ENCODE measurements at regions not wholly inside any gene's neighbourhood (a gene's known extent, or its start where the extent isn't known, plus 50 kb on each side); places are given as distances from the start of the nearest gene placed in this dataset.

DNA sequence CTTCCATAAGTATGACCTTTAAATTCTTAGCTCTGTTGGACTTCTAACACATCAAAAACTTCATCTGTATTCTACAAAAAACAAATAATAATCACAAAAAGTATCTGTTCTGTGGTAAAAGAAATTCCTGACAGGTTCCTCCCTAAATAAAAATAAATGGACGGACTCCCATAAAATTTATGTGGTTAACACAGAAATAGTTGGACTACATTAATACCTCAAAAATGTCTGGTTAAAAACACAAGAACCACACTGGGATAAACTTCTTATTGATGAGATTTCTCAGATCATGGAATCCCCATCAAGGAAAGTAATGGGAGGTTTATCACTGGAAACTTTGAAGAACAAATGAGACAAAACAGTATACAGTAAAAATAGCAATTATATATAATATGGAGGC lies 172.4 kb downstream of the MOXD1 start:
- Histone ChIP-seq H3K9ac (ENCODE audit: low read length) (no peak overlapping the region), H3K79me2 (ENCODE audit: control insufficient read depth, insufficient read depth, low read length) (no peaks in the 10 kb centered on the region), H3K36me3 (replicated peaks in 1 of 2; ENCODE audit: control extremely low read depth in 1 of 2, control insufficient read depth in 1 of 2, extremely low read depth in 1 of 2, insufficient read depth in 2 of 2, low read length in 1 of 2) (no peaks in the 10 kb centered on the region), H4K20me1 (ENCODE audit: control insufficient read depth, insufficient read depth, low read length, poor library complexity, severe bottlenecking) (no peaks in the 10 kb centered on the region), H3K4me1 (ENCODE audit: control insufficient read depth in 2 of 2, insufficient read depth in 2 of 2, low read length in 2 of 2) (no peaks in the 10 kb centered on the region), H3K27ac (ENCODE audit: low read length in 2 of 2) (no peak overlapping the region), H2AFZ (ENCODE audit: insufficient read depth, low read depth, low read length, poor library complexity, severe bottlenecking) (no peak overlapping the region), H3K27me3 (replicated peaks in 1 of 4; ENCODE audit: control extremely low read depth in 1 of 4, control insufficient read depth in 3 of 4, insufficient read depth in 4 of 4, low read length in 3 of 4) (no peaks in the 10 kb centered on the region), H3K4me3 (ENCODE audit: control extremely low read depth in 1 of 5, extremely low read depth in 1 of 5, insufficient read depth in 1 of 5, low read depth in 2 of 5, low read length in 4 of 5) (no peak overlapping the region), H3K4me2 (replicated peaks; ENCODE audit: low read depth, low read length, poor library complexity, severe bottlenecking) (no peak overlapping the region), H3K9me3 (ENCODE audit: control extremely low read depth in 1 of 3, control insufficient read depth in 2 of 3, insufficient read depth in 1 of 3, low read length in 2 of 3) (peaks cover 0 to 11% (median 8%) of the 10 kb centered on the region in 3 donors)
- Mint-ChIP-seq H3K27me3 (peaks cover 4% of the 10 kb centered on the region), H3K4me1 (no peaks in the 10 kb centered on the region), H3K9me3 (ENCODE audit: insufficient read depth) (peaks cover 9% of the 10 kb centered on the region), H3K27ac (no peak overlapping the region), H3K4me3 (no peak overlapping the region)
- intact Hi-C loops (cut with micrococcal nuclease): no loop called here
- WGBS (ENCODE audit: insufficient coverage): no CpG with 5 or more reads among the region's 1 CpG
- DNase-seq (no peak), ATAC-seq (ENCODE audit: low read depth) (no peak)
- ChIA-PET CTCF (no interaction called here), POLR2A (no interaction called here)
- TF ChIP-seq, protein P1, sequence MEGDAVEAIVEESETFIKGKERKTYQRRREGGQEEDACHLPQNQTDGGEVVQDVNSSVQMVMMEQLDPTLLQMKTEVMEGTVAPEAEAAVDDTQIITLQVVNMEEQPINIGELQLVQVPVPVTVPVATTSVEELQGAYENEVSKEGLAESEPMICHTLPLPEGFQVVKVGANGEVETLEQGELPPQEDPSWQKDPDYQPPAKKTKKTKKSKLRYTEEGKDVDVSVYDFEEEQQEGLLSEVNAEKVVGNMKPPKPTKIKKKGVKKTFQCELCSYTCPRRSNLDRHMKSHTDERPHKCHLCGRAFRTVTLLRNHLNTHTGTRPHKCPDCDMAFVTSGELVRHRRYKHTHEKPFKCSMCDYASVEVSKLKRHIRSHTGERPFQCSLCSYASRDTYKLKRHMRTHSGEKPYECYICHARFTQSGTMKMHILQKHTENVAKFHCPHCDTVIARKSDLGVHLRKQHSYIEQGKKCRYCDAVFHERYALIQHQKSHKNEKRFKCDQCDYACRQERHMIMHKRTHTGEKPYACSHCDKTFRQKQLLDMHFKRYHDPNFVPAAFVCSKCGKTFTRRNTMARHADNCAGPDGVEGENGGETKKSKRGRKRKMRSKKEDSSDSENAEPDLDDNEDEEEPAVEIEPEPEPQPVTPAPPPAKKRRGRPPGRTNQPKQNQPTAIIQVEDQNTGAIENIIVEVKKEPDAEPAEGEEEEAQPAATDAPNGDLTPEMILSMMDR (IDR thresholded peaks at IDR 0.05): no peak
- no peak for TF ChIP-seq EZH2 (IDR thresholded peaks at IDR 0.05; ENCODE audit: borderline replicate concordance, insufficient read depth, low read depth, low read length, poor library complexity, severe bottlenecking)

DNA sequence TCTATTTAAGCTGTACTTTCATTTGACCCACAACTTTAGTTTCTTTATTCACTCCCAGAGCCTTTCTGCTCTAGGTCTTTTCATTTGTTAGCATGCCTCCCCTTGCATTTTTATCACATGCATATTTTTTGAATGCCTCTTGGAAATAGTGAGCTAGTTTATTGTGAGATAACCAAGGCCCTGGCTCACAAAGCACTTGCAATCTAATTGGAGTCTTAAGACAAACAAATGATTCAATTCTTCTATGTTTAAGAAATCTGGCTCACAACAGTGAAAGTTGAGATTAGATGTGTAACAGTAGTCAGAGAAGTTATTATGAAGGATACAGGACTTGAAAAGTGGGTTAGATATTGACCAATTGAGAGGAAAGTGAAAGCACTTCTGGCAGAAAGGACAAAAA lies 173.4 kb downstream of the MOXD1 start:
- TF ChIP-seq, protein P1 (IDR thresholded peaks at IDR 0.05): no peak
- no peak overlapping the region for H3K4me3 Mint-ChIP-seq
- Histone ChIP-seq H3K9me3 (ENCODE audit: control extremely low read depth in 1 of 3, control insufficient read depth in 2 of 3, insufficient read depth in 1 of 3, low read length in 2 of 3) (peaks cover 0 to 11% (median 8%) of the 10 kb centered on the region in 3 donors), H3K4me3 (ENCODE audit: control extremely low read depth in 1 of 5, extremely low read depth in 1 of 5, insufficient read depth in 1 of 5, low read depth in 2 of 5, low read length in 4 of 5) (no peak overlapping the region), H3K9ac (ENCODE audit: low read length) (no peak overlapping the region), H3K27ac (ENCODE audit: low read length in 2 of 2) (no peak overlapping the region), H3K4me1 (ENCODE audit: control insufficient read depth in 2 of 2, insufficient read depth in 2 of 2, low read length in 2 of 2) (no peaks in the 10 kb centered on the region), H4K20me1 (ENCODE audit: control insufficient read depth, insufficient read depth, low read length, poor library complexity, severe bottlenecking) (no peaks in the 10 kb centered on the region), H2AFZ (ENCODE audit: insufficient read depth, low read depth, low read length, poor library complexity, severe bottlenecking) (no peak overlapping the region), H3K4me2 (replicated peaks; ENCODE audit: low read depth, low read length, poor library complexity, severe bottlenecking) (no peak overlapping the region), H3K36me3 (replicated peaks in 1 of 2; ENCODE audit: control extremely low read depth in 1 of 2, control insufficient read depth in 1 of 2, extremely low read depth in 1 of 2, insufficient read depth in 2 of 2, low read length in 1 of 2) (no peaks in the 10 kb centered on the region), H3K79me2 (ENCODE audit: control insufficient read depth, insufficient read depth, low read length) (no peaks in the 10 kb centered on the region), H3K27me3 (replicated peaks in 1 of 4; ENCODE audit: control extremely low read depth in 1 of 4, control insufficient read depth in 3 of 4, insufficient read depth in 4 of 4, low read length in 3 of 4) (no peaks in the 10 kb centered on the region)
- no peaks in the 10 kb centered on the region for H3K4me1 Mint-ChIP-seq
- ATAC-seq (ENCODE audit: low read depth) (no peak), DNase-seq (no peak)
- ChIA-PET POLR2A (no interaction called here), CTCF (interaction anchor here (2.4 kb wide), 1 partner anchor 10 kb away, joined by 6 read pairs; no protein-coding TSS in a partner anchor)
- H3K27me3 Mint-ChIP-seq: peaks cover 4% of the 10 kb centered on the region
- no peak overlapping the region for H3K27ac Mint-ChIP-seq
- peaks cover 9% of the 10 kb centered on the region for H3K9me3 Mint-ChIP-seq (ENCODE audit: insufficient read depth)
- intact Hi-C loops (cut with micrococcal nuclease): no loop called here

Data from B cell (primary cell).